ENCODE measurements at regions not wholly inside any gene's neighbourhood (a gene's known extent, or its start where the extent isn't known, plus 50 kb on each side); places are given as distances from the start of the nearest gene placed in this dataset.

GRCh38 chr6:157741948-157742556, 81.0 kb upstream of the SNX9 start:
- no CpG with 5 or more reads among the region's 5 CpGs for WGBS (ENCODE audit: extremely low coverage, insufficient read length, low lambda C conversion rate)

More at GRCh38 chr6:157741948-157742556, 81.0 kb upstream of the SNX9 start:
- H2BK120ac ChIP-seq (ENCODE audit: low read depth, low read length, poor library complexity, severe bottlenecking): no peak overlapping the region
- H3K18ac ChIP-seq (ENCODE audit: insufficient read length, low read depth, low read length): no peak overlapping the region
- no peaks in the 10 kb centered on the region for H3K27me3 ChIP-seq (ENCODE audit: insufficient read depth, low read length)
- H3K9me3 Mint-ChIP-seq: peaks cover 29 to 32% of the 10 kb centered on the region in 2 experiments
- no peaks in the 10 kb centered on the region; the same call in 1 of the 2 replicates for H3K4me1 ChIP-seq (ENCODE audit: insufficient read depth, low read length)
- H2AFZ ChIP-seq (ENCODE audit: low read length): peak overlapping the region; percentile 32
- no peaks in the 10 kb centered on the region for H3K79me1 ChIP-seq (ENCODE audit: insufficient read depth, low read depth, low read length, poor library complexity, severe bottlenecking)
- H3K79me2 ChIP-seq (ENCODE audit: insufficient read depth, low read length): no peaks in the 10 kb centered on the region
- H3T11ph ChIP-seq (ENCODE audit: low read length): no peak overlapping the region
- H2BK12ac ChIP-seq (ENCODE audit: insufficient read length, low read depth, low read length): no peak overlapping the region
- peaks cover 18 to 30% of the 10 kb centered on the region in 2 experiments for H3K4me1 Mint-ChIP-seq
- no peak overlapping the region for H3K4ac ChIP-seq (ENCODE audit: low read depth, low read length)
- H3K4me3 Mint-ChIP-seq: no peak overlapping the region; a peak in 1 of 5 replicates
- H3K27me3 Mint-ChIP-seq (ENCODE audit: low read depth): no peaks in the 10 kb centered on the region; the same call in 1 of the 2 replicates
- no peak overlapping the region for H2BK15ac ChIP-seq (ENCODE audit: low read depth, low read length)
- H2BK20ac ChIP-seq (ENCODE audit: low read depth, low read length, poor library complexity, severe bottlenecking): no peak overlapping the region
- no peak overlapping the region for H2BK5ac ChIP-seq (ENCODE audit: insufficient read length, low read length)
- H3K56ac ChIP-seq (ENCODE audit: insufficient read length, low read depth, low read length): no peak overlapping the region
- no peak overlapping the region for H3K9ac ChIP-seq (ENCODE audit: extremely low read depth, insufficient read length, low read length)
- no peak overlapping the region for H3K23ac ChIP-seq (ENCODE audit: insufficient read length, low read depth, low read length)
- H2AK5ac ChIP-seq (ENCODE audit: insufficient read length, low read length): no peak overlapping the region
- peaks cover 9% of the 10 kb centered on the region for H3K9me3 ChIP-seq (ENCODE audit: control insufficient read depth, low read depth, low read length)
- no peak overlapping the region for H4K8ac ChIP-seq (replicated peaks; ENCODE audit: insufficient read length, low read depth, low read length)
- no peak overlapping the region for H3K27ac ChIP-seq (ENCODE audit: insufficient read length, low read depth, low read length)
- TF ChIP-seq CTCF (conservative IDR thresholded peaks at IDR 0.05): no peak
- H3K23me2 ChIP-seq (ENCODE audit: insufficient read length, low read depth, low read length, poor library complexity, severe bottlenecking): no peaks in the 10 kb centered on the region
- no peak overlapping the region for H4K91ac ChIP-seq (ENCODE audit: insufficient read length, low read depth, low read length)
- H3K14ac ChIP-seq (ENCODE audit: insufficient read depth, low read length): no peak overlapping the region
- no peak overlapping the region for H3K4me2 ChIP-seq (ENCODE audit: insufficient read depth, insufficient read length, low read length)
- peaks cover 22 to 31% (median 29%) of the 10 kb centered on the region in 3 experiments for H3K36me3 Mint-ChIP-seq (ENCODE audit: insufficient read depth in 1 of 3, low read depth in 3 of 3)
- peak overlapping the region; percentile 49 to 76 (median 69) for H3K27ac Mint-ChIP-seq
- no peak overlapping the region for H4K5ac ChIP-seq (ENCODE audit: insufficient read length, low read depth, low read length)
- no peaks in the 10 kb centered on the region for H4K20me1 ChIP-seq (ENCODE audit: control insufficient read depth, insufficient read depth, insufficient read length)
- DNase-seq: no peak
